AG10803 (cell line): ENCODE measurements at regions not wholly inside any gene's neighbourhood (a gene's known extent, or its start where the extent isn't known, plus 50 kb on each side); places are given as distances from the start of the nearest gene placed in this dataset.

Experiments
- DNase-seq: peaks from one replicate; pipeline ENCODE4 v3.0.0; 2010; ENCODE audit warnings: low read depth
- H3K4me3 ChIP-seq: 2 replicates; pipeline ENCODE4 v1.5.1; 2011; ENCODE audit warnings: mild to moderate bottlenecking, low read length, control low read depth
- TF ChIP-seq, protein P1 (sequence below): conservative IDR thresholded peaks from 2 replicates; pipeline ENCODE4 v1.5.1; 2011; ENCODE audit warnings: mild to moderate bottlenecking, low read length, control low read depth, inconsistent platforms

DNA sequence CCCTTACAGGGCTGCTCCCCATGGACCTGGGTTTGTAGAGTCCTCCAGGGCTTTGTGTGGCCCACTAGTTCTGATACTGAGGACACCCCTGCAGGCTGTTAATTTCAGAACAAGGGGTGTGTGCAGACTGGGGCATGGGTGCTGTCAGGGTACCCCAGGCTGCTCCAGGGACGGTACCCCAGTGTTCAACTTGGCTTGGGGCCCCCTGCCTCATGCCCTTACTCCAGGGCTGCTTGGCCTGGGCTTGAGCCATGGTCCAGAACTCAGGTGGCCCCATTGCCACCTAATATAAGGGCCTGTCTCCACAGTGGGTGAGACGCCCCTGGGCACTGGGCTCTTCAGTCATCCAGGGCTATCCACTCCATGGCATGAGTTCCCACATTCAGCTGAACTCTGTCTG lies 1417.6 kb downstream of the UQCRFS1 start:
- H3K4me3 ChIP-seq, result no peak overlapping the region; the same call in 1 of the 2 replicates
- no peak for DNase-seq
- TF ChIP-seq, protein P1, sequence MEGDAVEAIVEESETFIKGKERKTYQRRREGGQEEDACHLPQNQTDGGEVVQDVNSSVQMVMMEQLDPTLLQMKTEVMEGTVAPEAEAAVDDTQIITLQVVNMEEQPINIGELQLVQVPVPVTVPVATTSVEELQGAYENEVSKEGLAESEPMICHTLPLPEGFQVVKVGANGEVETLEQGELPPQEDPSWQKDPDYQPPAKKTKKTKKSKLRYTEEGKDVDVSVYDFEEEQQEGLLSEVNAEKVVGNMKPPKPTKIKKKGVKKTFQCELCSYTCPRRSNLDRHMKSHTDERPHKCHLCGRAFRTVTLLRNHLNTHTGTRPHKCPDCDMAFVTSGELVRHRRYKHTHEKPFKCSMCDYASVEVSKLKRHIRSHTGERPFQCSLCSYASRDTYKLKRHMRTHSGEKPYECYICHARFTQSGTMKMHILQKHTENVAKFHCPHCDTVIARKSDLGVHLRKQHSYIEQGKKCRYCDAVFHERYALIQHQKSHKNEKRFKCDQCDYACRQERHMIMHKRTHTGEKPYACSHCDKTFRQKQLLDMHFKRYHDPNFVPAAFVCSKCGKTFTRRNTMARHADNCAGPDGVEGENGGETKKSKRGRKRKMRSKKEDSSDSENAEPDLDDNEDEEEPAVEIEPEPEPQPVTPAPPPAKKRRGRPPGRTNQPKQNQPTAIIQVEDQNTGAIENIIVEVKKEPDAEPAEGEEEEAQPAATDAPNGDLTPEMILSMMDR, result no peak

DNA sequence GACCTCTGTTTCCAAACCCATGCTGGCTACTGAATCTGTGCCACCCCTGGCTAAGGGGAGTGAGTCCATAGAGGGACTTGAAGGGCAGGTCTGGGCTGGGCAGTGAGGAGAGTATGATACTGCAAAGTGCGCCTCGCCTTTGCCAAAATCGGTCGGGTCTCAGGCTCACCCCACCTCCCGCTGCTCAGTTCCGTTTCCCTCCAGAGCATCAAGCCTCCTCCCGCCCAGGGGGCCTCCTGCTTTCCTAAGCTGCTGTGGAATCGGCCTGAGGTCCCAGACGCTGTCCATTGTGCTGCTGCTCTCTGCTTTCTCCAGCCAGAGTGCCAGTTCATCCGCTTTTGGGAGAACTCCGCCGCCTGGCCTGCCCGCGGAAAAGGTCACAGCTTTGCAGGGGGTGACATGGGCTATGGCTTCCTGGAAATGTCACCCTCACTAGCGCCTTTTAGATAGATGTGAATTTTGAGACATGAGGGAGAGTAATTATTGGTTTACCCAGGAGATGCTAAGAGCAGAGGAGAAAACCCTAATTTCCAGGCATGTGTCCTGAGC lies 1418.4 kb downstream of the UQCRFS1 start:
- DNase-seq, result peak; percentile 40
- H3K4me3 ChIP-seq, result peak overlapping the region; percentile 99
- TF ChIP-seq, protein P1, result no peak

DNA sequence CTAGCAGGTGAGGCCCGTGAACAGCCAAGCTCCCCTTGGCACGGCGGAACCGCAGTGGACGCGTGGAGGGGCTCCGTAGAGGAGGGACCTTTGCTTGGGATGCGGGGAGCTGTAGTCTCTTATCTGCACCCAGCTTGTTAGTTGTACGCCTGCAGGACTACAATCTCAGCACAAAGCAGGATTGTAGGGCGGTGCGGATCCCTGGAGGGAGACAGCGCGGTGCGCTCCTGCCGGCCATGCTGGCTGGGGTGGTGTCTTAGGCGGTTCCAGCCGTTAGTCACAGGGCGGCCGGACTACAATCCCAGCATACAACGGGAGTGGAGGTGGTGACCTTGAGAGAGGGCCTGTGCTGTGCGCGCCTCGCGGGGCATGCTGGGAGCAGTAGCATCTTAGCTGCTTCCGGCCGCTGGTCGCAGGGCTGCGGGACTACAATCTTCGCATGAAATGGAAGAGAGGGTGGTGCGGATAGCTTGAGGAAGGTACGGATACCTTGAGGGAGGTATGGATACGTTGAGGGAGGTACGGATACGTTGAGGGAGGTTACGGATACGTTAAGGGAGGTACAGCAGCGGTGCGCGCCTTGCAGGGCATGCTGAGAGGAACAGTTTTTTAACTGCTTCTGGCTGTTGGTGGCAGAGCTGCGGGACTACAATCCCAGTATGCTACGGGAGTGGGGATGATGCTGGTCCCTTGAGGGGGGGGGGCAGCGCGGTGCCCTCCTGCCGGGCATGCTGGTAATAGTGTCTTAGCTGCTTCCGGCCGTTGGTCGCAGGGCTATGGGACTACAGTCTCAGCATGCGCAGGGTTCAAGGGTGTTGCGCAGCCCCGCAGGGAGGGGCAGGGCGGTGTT lies 1419.1 kb downstream of the UQCRFS1 start:
- peak overlapping the region; percentile 99 for H3K4me3 ChIP-seq
- TF ChIP-seq, protein P1, result no peak; the same call in 1 of the 2 replicates
- peak; percentile 93 for DNase-seq

DNA sequence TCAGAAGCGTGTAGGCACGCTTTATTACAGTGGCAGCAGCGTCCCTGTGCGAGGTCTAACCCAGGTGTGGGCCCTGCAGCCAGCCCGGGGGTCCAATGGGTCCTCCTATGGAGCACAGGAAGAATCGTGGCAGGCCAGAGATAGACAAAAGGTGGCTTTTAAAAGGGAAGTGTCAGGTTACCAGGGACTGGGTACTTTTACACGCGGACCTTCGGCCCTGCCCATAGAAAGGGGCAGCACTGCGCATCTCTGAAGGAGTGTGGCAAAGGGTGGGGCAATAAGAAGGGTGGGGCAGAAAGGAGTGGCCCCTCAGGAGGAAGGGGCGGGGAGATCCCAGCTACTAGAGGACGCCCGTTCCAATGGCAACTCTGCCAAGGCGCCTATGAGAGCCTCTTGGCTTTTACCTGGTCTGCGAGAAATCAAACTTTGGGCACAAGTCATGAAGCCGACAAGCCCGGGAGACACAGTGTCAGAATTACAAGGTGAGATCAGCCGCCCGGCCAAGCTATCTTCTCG lies 1419.8 kb downstream of the UQCRFS1 start:
- H3K4me3 ChIP-seq, result peak overlapping the region; percentile 99
- TF ChIP-seq, protein P1, result no peak
- DNase-seq, result peak; percentile 75

DNA sequence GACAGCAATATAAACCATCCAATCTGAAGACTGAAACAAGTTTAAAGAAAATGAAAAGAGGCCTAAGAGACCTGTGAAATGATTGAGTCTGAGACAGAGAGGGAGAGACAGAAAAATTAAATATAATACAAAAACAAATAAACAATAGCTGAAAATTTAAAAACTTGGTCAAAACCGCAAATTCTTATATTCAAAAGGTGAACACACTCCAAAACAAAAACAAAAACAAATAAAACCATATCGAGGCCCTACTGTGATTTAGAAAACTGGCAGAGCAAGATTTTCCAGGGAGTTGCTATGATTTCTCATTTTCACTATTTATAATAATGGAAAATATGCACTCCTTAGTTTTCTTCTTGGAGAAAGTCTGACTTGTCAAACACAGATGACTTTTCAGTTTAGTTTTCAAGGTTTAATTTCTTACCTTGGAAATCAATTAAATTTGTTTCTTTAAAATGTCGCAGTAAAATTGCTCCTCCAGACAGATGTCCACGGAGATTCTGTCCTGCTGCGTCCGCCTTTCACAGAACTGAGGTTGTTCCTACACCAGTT lies 1420.3 kb downstream of the UQCRFS1 start:
- TF ChIP-seq, protein P1, result no peak
- H3K4me3 ChIP-seq, result peak overlapping the region; percentile 99
- DNase-seq, result no peak

DNA sequence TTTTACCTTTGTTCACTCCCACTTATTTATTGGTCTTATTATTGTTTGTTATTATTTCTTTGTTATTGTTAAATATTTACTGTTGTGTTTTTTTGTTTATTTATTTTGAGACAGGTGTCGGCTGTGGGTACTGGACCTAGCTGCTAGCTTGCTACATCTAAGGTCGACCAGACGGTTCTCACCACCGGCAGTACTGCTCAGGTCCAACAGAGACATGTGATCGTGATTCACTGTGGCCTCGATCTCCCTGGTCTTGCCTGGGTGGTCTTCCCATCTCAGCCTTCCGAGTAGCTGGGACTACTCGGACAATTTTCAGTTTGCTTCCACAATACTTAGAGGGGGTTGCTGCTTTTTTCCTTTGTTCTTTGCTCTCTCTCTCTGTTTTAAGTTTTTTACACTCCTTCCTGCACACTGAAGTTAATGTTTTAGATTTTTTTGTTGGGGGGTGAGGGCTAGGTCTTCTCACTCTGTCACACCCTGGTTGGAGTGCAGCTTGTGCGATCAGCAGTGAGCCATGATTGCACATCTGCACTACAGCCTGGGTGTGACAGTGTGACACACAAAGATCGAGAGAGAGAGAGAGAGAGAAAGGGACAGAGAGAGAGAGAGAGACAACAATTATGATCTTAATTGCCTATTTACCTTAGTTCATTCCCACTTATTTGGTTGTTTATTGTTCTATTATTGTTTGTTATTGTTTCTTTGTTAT lies 1432.4 kb downstream of the UQCRFS1 start:
- TF ChIP-seq, protein P1, result no peak
- no peak overlapping the region for H3K4me3 ChIP-seq
- DNase-seq, result no peak
